ENCODE measurements at regions not wholly inside any gene's neighbourhood (a gene's known extent, or its start where the extent isn't known, plus 50 kb on each side); places are given as distances from the start of the nearest gene placed in this dataset.

DNA sequence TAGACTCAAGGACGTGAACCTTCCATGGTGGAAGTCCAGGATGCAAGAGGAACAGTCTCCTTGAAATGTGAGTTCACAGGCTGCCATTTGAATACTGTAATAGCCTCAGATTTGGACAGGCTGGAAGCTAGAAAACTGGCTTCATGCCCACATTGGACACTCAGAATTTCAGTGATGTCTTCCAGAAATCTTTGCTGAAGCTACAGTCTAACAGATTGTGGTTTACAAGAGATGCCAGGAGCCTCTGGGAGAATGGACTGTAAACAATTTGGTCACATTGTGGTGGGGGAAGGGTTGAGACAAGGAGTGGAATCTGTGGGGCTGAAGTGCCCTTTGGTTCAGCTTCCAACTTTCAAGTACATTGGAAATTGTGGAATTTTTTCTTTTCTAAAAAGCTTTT is 252.0 kb upstream of the PROK2 start:
- peaks cover 4% of the 10 kb centered on the region for H3K9me3 Mint-ChIP-seq
- H3K27ac Mint-ChIP-seq, result no peak overlapping the region
- H3K36me3 Mint-ChIP-seq (ENCODE audit: low read depth), result no peaks in the 10 kb centered on the region
- H3K4me3 Mint-ChIP-seq, result no peak overlapping the region
- no peak for DNase-seq
- TF ChIP-seq, protein P1, sequence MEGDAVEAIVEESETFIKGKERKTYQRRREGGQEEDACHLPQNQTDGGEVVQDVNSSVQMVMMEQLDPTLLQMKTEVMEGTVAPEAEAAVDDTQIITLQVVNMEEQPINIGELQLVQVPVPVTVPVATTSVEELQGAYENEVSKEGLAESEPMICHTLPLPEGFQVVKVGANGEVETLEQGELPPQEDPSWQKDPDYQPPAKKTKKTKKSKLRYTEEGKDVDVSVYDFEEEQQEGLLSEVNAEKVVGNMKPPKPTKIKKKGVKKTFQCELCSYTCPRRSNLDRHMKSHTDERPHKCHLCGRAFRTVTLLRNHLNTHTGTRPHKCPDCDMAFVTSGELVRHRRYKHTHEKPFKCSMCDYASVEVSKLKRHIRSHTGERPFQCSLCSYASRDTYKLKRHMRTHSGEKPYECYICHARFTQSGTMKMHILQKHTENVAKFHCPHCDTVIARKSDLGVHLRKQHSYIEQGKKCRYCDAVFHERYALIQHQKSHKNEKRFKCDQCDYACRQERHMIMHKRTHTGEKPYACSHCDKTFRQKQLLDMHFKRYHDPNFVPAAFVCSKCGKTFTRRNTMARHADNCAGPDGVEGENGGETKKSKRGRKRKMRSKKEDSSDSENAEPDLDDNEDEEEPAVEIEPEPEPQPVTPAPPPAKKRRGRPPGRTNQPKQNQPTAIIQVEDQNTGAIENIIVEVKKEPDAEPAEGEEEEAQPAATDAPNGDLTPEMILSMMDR (IDR thresholded peaks at IDR 0.05), result no peak
- H3K27me3 Mint-ChIP-seq (ENCODE audit: low read depth, poor library complexity), result peaks cover 5% of the 10 kb centered on the region
- no peaks in the 10 kb centered on the region for H3K4me1 Mint-ChIP-seq

DNA sequence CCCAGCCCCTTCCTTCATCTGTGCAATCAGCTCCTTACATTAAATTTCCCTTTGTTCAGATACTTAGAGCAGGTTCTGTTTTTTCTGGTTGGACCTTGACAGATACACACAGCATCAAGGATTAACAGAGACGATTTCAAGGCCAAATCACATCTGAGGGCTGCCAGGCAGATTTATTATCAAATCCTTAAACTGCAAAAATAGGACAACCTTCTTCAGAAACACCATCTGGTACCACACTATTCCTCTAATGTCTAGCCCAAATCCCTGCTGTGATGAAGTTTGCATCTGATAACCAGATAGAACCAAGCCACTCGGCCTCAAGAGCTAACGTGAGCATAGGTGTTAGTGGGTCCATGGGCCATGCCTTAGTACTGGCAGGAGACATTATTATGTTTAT is 250.7 kb upstream of the PROK2 start:
- H3K4me3 Mint-ChIP-seq, result no peak overlapping the region
- DNase-seq, result no peak
- H3K4me1 Mint-ChIP-seq, result no peaks in the 10 kb centered on the region
- H3K27me3 Mint-ChIP-seq (ENCODE audit: low read depth, poor library complexity), result peaks cover 5% of the 10 kb centered on the region
- no peaks in the 10 kb centered on the region for H3K36me3 Mint-ChIP-seq (ENCODE audit: low read depth)
- H3K9me3 Mint-ChIP-seq, result peaks cover 4% of the 10 kb centered on the region
- TF ChIP-seq, protein P1 (IDR thresholded peaks at IDR 0.05), result no peak
- H3K27ac Mint-ChIP-seq, result no peak overlapping the region

DNA sequence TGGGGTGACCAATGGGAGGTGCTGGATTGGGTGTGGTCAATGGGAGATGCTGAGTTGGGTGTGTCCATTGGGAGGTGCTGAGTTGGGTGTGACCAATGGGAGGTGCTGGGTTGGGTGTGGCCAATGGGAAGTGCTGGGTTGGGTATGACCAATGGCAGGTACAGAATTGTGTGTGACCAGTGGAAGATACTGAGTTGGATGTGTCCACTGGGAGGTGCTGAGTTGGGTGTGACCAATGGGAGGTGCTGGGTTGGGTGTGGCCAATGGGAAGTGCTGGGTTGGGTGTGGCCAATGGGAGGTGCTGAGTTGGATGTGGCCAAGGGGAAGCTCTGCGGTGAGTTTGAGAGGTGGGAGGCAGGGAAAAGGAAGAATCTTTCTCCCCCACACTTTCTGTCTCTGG is 250.0 kb upstream of the PROK2 start:
- H3K36me3 Mint-ChIP-seq (ENCODE audit: low read depth), result no peaks in the 10 kb centered on the region
- no peak overlapping the region for H3K4me3 Mint-ChIP-seq
- H3K4me1 Mint-ChIP-seq, result peaks cover 2% of the 10 kb centered on the region
- DNase-seq, result no peak
- peaks cover 5% of the 10 kb centered on the region for H3K27me3 Mint-ChIP-seq (ENCODE audit: low read depth, poor library complexity)
- H3K9me3 Mint-ChIP-seq, result peaks cover 4% of the 10 kb centered on the region
- TF ChIP-seq, protein P1 (IDR thresholded peaks at IDR 0.05), result no peak
- H3K27ac Mint-ChIP-seq, result no peak overlapping the region

DNA sequence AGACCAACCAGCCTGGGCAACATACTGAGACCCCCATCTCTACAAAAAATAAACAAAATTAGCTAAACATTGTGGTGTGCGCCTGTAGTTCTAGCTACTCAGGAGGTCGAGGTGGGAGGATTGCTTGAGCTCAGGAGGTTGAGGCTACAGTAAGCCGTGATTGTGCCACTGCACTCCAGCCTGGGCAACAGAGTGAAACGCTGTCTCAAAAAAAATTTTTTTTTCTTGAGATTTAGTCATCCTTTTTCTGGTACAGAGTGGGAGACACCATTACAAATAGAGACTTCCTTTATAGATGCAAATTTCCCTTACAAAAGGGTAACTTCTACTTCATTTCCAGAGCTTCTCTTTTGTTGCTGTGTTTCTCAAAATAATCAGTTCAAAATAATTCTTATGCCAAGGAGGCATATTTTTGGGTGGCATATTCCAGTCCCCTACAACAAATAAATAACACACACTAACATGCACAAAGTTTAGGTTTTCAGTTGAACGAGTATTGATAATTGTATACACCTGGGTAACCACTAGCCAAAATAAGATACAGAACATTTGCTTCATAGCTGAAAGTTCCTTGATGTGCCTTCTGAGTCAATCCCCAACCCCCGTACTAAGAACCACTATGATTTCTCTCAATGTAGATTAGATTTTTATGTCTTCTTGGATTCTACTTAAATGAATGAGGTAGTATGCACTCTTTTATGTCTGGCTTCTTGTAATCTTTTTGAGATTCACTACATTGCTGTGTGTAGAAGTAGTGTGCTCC is 248.9 kb upstream of the PROK2 start:
- TF ChIP-seq, protein P1 (IDR thresholded peaks at IDR 0.05), result no peak
- peaks cover 5% of the 10 kb centered on the region for H3K4me1 Mint-ChIP-seq
- no peak overlapping the region for H3K27ac Mint-ChIP-seq
- H3K4me3 Mint-ChIP-seq, result no peak overlapping the region
- H3K9me3 Mint-ChIP-seq, result peaks cover 4% of the 10 kb centered on the region
- peaks cover 5% of the 10 kb centered on the region for H3K27me3 Mint-ChIP-seq (ENCODE audit: low read depth, poor library complexity)
- DNase-seq, result no peak
- no peaks in the 10 kb centered on the region for H3K36me3 Mint-ChIP-seq (ENCODE audit: low read depth)

DNA sequence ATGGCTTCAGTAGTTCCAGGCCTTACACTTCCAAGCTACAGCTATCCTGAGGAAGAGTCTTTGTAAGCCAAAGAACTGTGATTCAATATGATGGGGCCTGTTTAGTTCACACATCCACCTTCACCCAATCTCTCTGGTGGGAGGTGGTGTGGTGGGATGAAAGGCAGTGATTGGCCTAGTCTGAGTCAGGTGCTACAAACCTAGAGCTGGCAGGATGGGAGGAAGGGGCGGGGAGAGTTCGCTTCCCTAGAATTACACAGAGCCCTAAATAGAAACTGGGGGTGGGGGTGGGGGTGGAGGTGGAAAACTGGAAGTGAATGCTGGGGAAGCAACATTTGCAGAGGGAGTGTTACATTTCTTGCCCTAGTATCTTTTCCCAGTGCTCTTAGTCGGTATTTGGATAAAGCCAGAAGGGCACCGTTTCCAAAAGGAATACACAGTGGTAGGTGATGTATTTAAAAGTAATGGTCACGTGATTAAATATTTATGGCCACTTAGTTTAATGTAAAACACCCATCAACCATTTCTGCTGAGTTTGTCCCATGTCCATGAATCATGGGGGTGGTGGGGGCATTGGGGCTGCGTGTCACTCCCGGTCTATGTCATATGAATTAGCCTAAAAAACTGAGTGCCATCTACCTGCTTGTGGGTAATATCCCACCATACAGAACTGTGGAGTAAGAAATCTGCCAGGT is 247.6 kb upstream of the PROK2 start:
- TF ChIP-seq, protein P1 (IDR thresholded peaks at IDR 0.05), result no peak

More for the DNA sequence above, 247.6 kb upstream of the PROK2 start:
- peaks cover 2% of the 10 kb centered on the region for H3K27me3 Mint-ChIP-seq (ENCODE audit: low read depth, poor library complexity)
- peaks cover 2% of the 10 kb centered on the region for H3K9me3 Mint-ChIP-seq
- no peak overlapping the region for H3K27ac Mint-ChIP-seq
- H3K4me3 Mint-ChIP-seq, result no peak overlapping the region
- no peak for DNase-seq
- peaks cover 5% of the 10 kb centered on the region for H3K4me1 Mint-ChIP-seq
- no peaks in the 10 kb centered on the region for H3K36me3 Mint-ChIP-seq (ENCODE audit: low read depth)
